Loucy (cell line): ENCODE measurements at regions not wholly inside any gene's neighbourhood (a gene's known extent, or its start where the extent isn't known, plus 50 kb on each side); places are given as distances from the start of the nearest gene placed in this dataset.
"Not testable (repeated sequence)": the region's sequence is repeated elsewhere in the genome, so short reads cannot be mapped to it uniquely, and the experiment has no call there.

ENCODE experiments used
- H2AFZ ChIP-seq: fragments of 200-600 bp; sonication (generic); 2 replicates; pipeline ENCODE4 v1.6.0; 2016; ENCODE audit warnings: antibody characterized with exemption, mild to moderate bottlenecking, low read length, moderate library complexity
- H3F3A ChIP-seq: fragments of 200-600 bp; 2 replicates; pipeline ENCODE4 v1.6.0; 2016; ENCODE audit warnings: antibody characterized with exemption, low read depth, mild to moderate bottlenecking
- H3K27me3 ChIP-seq: fragments of 200-600 bp; sonication (generic); 2 replicates; pipeline ENCODE4 v1.6.1; 2014; ENCODE audit warnings: low read length, mild to moderate bottlenecking; ENCODE audit not compliant: insufficient read depth, poor library complexity, severe bottlenecking
- H3K36me3 ChIP-seq: fragments of 200-600 bp; sonication (generic); 2 replicates; pipeline ENCODE4 v1.6.1; 2016; ENCODE audit warnings: low read length; ENCODE audit not compliant: insufficient read depth
- H3K4me1 ChIP-seq: fragments of 200-600 bp; sonication (generic); 2 replicates; pipeline ENCODE4 v1.5.1; 2014; ENCODE audit warnings: low read length, mild to moderate bottlenecking; ENCODE audit not compliant: insufficient read depth, poor library complexity, severe bottlenecking
- H3K4me2 ChIP-seq: fragments of 200-600 bp; sonication (generic); 2 replicates; pipeline ENCODE4 v1.6.0; 2014; ENCODE audit warnings: antibody characterized with exemption, low read length, low read depth, mild to moderate bottlenecking; ENCODE audit not compliant: poor library complexity, severe bottlenecking
- H3K4me3 ChIP-seq: fragments of 200-600 bp; sonication (generic); 2 replicates; pipeline ENCODE4 v1.5.1; 2014; ENCODE audit warnings: low read length, mild to moderate bottlenecking, mixed read lengths; ENCODE audit not compliant: poor library complexity, severe bottlenecking
- H3K79me2 ChIP-seq: fragments of 200-600 bp; sonication (generic); 2 replicates; pipeline ENCODE4 v1.6.1; 2014; ENCODE audit warnings: low read length; ENCODE audit not compliant: insufficient read depth
- H3K9ac ChIP-seq: fragments of 200-600 bp; sonication (generic); 2 replicates; pipeline ENCODE4 v1.6.0; 2014; ENCODE audit warnings: mild to moderate bottlenecking, low read depth, low read length, moderate library complexity; ENCODE audit not compliant: poor library complexity, severe bottlenecking
- H3K9me2 ChIP-seq: fragments of 200-600 bp; sonication (generic); replicated peaks from 2 replicates; pipeline ENCODE4 v1.6.1; 2016; ENCODE audit warnings: low read depth, low read length, mixed read lengths
- H3K9me3 ChIP-seq: fragments of 200-600 bp; sonication (generic); 2 replicates; pipeline ENCODE4 v1.6.1; 2014; ENCODE audit warnings: mild to moderate bottlenecking, antibody characterized with exemption, low read length, low read depth; ENCODE audit not compliant: insufficient read depth
- H4K20me1 ChIP-seq: fragments of 200-600 bp; sonication (generic); 2 replicates; pipeline ENCODE4 v1.6.0; 2014; ENCODE audit warnings: antibody characterized with exemption, low read length, mild to moderate bottlenecking; ENCODE audit not compliant: insufficient read depth, poor library complexity, severe bottlenecking

GRCh38 chr9:41367301-41367700 is 178.2 kb upstream of the ZNG1F start:
- H3K9me2 ChIP-seq, H3K9ac ChIP-seq, H3K36me3 ChIP-seq, H3K9me3 ChIP-seq, H4K20me1 ChIP-seq, H3K4me2 ChIP-seq, H3K4me3 ChIP-seq, H2AFZ ChIP-seq, H3K79me2 ChIP-seq, H3K27me3 ChIP-seq, H3K4me1 ChIP-seq, H3F3A ChIP-seq: not testable (repeated sequence)

- not testable (repeated sequence) for H3K9ac ChIP-seq, H3K27me3 ChIP-seq, H3K4me1 ChIP-seq, H3K9me2 ChIP-seq, H3K36me3 ChIP-seq, H3K9me3 ChIP-seq, H3K79me2 ChIP-seq, H3K4me3 ChIP-seq, H3K4me2 ChIP-seq, H2AFZ ChIP-seq, H3F3A ChIP-seq, H4K20me1 ChIP-seq
Observed at GRCh38 chr9:41361790-41362189, 172.7 kb upstream of the ZNG1F start.

- H3K36me3 ChIP-seq, H2AFZ ChIP-seq, H3K4me2 ChIP-seq, H3K9me2 ChIP-seq, H3F3A ChIP-seq, H3K9me3 ChIP-seq, H3K79me2 ChIP-seq, H3K27me3 ChIP-seq, H3K4me1 ChIP-seq, H4K20me1 ChIP-seq: not testable (repeated sequence)
- Histone ChIP-seq H3K9ac (peak overlapping the region; percentile 63), H3K4me3 (peak overlapping the region; percentile 71)
Observed at GRCh38 chr9:41359116-41359515, 170.0 kb upstream of the ZNG1F start.

- H3K9ac ChIP-seq: peak overlapping the region; percentile 63
- not testable (repeated sequence) for H3K4me1 ChIP-seq, H3K27me3 ChIP-seq, H3K9me3 ChIP-seq, H3K36me3 ChIP-seq, H3K4me2 ChIP-seq, H2AFZ ChIP-seq, H3K79me2 ChIP-seq, H3K9me2 ChIP-seq, H4K20me1 ChIP-seq, H3F3A ChIP-seq
- peak overlapping the region; percentile 71 for H3K4me3 ChIP-seq
Observed at GRCh38 chr9:41358682-41359081, 169.6 kb upstream of the ZNG1F start.

GRCh38 chr9:41357918-41358404 is 168.8 kb upstream of the ZNG1F start:
- H3K79me2 ChIP-seq, H2AFZ ChIP-seq, H3K4me1 ChIP-seq, H3K36me3 ChIP-seq, H3K9ac ChIP-seq, H3K27me3 ChIP-seq, H3K9me3 ChIP-seq, H3K4me2 ChIP-seq, H3K9me2 ChIP-seq, H4K20me1 ChIP-seq, H3F3A ChIP-seq: not testable (repeated sequence)
- peak overlapping the region; percentile 71 for H3K4me3 ChIP-seq

- H3K9me3 ChIP-seq, H3K27me3 ChIP-seq, H2AFZ ChIP-seq, H3K4me2 ChIP-seq, H3K9me2 ChIP-seq, H3K4me3 ChIP-seq, H3F3A ChIP-seq, H4K20me1 ChIP-seq, H3K79me2 ChIP-seq, H3K36me3 ChIP-seq, H3K4me1 ChIP-seq, H3K9ac ChIP-seq: not testable (repeated sequence)
Observed at GRCh38 chr9:41357350-41357748, 168.2 kb upstream of the ZNG1F start.

GRCh38 chr9:41356588-41357349 is 167.7 kb upstream of the ZNG1F start:
- not testable (repeated sequence) for H3K4me3 ChIP-seq, H3K9me2 ChIP-seq, H2AFZ ChIP-seq, H4K20me1 ChIP-seq, H3K4me1 ChIP-seq, H3K79me2 ChIP-seq, H3K4me2 ChIP-seq, H3F3A ChIP-seq, H3K27me3 ChIP-seq, H3K9me3 ChIP-seq, H3K36me3 ChIP-seq, H3K9ac ChIP-seq
